T-helper 1 cell (primary cell): ENCODE measurements at regions not wholly inside any gene's neighbourhood (a gene's known extent, or its start where the extent isn't known, plus 50 kb on each side); places are given as distances from the start of the nearest gene placed in this dataset.

ENCODE experiments used
- DNase-seq, 5 donors: peaks; one replicate each; pipeline ENCODE4 v3.0.0-alpha.2; 2012 to 2020

DNA sequence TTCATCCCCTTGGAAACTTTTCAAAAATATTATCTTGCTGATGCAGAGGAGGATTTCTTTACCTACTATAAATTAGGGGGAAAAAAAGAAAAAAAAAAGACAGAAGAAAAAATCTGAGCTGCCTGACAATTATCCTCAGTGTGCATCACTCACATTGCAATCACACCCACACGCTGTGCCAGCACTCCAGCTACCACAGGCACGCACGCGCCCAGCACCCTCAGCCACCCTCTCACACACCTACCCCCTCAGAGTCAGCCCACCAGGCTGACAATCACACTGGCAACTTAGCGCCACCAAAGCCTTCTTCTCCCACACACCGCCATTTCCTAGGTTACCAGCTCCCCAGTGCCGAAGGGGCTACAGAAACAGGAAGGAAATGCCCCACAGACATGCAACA, 236.1 kb downstream of the KCNA4 start:
- DNase-seq = no peak

DNA sequence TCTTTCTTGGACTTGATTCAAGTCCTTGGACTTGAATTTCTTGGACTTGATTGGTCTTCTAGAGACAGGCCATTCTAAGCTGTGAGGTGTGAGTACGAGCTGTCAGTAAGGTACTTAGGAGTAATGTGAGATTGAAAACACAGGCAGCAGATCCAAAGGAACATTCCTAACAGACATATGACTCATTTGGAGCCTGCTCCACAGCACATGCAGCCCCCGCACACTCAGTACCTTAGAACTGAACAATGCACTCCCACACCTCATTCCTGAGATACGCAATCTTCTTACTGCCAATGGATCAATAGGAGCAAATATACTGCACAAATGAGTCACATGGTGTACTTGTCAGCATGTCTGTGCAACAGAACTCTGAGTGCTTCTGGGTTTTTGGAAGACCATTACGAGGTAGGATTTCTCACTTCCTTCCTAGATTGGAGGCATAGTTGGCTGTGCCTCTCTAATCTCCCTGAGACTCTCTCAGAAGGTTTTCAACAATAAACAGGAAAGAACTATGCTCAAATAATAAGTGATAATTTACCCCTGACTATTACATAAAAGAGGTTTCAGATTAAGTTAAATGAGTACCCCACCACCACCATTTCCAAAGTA, 243.1 kb downstream of the KCNA4 start:
- DNase-seq = no peak

DNA sequence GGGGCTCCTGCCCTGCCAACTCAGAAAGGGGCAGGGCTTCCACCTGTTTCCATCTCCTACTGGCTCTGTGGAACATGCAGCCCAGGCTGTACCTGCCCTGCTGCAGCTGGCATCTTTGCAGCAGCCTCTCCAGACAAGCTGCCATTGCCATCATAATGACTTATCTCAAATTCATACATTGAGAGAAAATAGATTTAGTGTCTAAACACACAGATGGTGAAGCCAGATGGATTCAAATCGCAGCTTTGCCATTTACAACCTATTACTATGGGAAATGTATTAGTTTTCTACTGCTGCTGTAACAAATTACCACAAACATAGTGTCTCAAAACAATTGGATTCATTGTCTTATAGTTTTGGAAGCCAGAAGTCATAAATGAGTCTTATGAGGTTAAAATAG, 260.0 kb downstream of the KCNA4 start:
- DNase-seq = no peak

DNA sequence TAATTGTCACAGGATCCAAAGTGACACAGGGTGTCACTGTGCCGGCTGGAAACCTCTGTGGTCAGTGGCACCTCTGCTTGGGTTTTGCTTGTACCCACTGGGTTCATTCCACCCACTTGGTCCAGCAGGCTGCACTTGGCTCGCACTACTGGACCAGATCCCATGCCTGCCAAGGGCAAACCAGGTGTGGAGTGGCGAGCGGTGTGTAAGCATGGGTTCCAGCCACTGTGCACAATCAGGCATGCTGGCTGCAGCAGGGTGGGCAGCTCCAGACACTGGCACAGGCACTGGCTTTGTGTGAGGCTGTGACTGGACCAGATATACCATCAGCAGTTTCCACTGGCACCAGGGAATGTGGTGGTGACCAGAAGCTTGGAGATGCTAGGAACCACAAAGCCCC, 261.4 kb downstream of the KCNA4 start:
- DNase-seq = no peak

DNA sequence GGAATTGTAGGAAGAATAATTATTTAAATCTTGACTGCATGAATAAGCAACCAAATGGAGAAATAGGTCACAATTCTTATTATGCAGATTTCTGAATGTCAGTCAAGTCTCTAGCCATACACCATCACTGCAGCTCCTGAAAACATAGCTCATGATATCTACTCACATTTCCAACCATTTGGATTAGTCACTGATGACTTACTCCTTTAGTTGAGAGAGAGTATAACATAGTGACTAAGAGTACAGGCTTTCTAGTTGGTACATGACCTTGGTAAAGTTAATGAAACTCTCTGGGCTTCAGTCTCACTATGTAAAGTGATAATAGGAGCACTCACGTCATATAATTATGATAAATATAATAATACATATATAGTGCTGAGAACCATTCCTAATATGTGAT, 265.2 kb downstream of the KCNA4 start:
- no peak for DNase-seq

DNA sequence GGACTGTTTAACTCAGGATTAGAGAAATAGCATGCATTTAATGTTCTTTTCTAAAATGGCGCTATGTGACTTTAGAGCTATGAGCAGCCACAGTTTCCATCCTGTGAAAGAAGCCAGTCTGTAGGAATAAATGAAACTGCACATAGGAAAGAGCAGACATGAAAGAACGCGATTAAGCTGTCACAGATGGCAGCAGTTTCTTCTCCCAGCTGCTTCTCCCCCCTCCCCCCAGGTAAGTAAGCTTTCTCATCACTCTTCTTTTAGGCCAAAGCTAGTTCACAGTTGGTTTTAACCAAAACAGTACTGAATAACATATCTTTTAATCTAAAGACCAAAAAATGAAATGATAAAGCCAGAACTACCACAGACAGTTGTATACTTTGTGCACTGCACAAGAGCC, 266.4 kb downstream of the KCNA4 start:
- DNase-seq = no peak

DNA sequence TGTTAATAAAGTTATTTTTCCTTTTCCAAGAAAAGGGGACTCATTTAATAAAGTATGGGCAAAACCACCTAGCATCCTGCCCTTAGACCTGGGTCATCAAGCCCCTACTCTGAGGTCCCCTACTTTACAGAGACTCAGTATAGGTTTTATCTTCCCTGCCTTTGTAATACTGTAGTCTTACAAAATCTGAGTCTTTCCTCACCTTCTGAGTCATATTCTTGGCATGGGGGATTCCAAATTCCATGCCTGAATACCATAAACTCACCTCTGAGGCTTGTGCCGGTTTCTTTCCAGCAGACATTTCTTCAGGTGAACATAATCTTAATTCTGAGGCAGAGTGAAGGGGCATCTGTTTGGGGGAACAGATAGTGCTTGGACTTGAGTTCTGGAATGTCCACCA, 282.5 kb downstream of the KCNA4 start:
- DNase-seq = no peak

DNA sequence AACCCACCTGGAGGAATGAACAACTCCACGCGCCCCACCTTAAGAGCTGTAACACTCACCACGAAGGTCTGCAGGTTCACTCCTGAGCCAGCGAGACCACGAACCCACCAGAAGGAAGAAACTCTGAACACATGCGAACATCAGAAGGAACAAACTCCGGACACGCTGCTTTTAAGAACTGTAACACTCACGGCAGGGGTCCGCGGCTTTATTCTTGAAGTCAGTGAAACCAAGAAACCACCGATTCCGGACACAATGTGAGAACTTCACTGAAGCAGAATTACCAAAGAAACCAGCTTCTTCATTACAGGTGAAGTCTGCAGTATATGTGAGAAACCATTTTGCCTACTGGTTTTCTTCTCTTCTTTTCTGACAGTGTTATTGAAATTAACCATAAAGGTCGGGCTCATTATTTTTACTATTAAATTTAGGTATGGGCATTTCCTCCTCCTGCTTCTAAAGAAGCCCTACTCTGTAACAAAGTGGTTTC, 303.0 kb downstream of the KCNA4 start:
- DNase-seq = no peak

DNA sequence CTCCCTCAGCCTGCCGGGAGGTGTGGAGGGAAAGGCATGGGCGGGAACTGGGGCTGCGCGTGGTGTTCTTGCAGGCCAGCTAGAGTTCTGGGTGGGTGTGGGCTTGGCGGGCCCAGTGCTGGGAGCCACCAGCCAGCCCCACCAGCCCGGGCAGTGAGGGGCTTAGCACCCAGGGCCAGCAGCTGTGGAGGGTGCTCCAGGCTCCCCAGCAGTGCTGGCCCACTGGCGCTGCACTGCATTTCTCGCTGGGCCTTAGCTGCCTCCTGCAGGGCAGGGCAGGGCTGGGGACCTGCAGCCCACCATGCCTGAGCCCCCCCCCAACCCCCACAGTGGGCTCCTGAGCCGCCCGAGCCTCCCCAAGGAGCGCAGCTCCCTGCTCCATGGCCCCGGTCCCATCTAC, 304.2 kb downstream of the KCNA4 start:
- DNase-seq = no peak

DNA sequence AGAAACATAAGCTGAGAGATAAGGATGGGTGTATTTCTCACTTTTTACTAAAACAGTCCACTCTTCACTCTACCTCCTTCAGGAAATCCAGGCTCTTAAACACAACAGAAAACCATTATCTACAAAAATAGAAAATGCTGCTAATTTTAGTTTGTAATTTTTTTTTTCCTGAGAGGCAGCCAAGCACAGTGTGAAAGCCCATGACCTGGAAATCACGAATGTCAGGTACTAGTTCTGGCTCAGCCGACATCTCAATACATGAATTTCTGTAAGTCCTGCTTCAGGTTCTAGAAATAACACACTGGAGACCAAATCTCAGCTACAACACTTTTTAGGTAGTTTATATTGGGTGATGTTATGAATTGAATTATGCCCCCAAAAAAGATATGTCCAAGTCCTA, 308.9 kb downstream of the KCNA4 start:
- DNase-seq = no peak

DNA sequence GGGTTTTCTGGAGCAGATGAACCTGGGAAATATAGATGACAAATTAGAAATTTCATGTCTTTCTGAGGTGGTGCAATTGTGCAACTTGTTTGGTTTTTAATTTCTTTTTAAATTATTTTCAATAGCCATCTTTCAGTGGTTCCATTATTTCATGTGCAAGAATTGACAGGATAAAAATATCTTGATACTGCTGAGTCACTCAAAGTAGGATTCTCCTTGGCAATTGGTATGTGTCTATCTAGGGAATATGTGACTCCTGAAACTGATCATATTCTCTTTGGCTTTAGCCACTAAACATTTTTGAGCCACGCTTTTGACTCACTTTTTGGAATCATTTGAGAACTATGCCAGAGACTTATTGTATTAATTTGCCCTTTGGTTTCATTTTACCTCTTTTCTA, 331.5 kb downstream of the KCNA4 start:
- DNase-seq = no peak

DNA sequence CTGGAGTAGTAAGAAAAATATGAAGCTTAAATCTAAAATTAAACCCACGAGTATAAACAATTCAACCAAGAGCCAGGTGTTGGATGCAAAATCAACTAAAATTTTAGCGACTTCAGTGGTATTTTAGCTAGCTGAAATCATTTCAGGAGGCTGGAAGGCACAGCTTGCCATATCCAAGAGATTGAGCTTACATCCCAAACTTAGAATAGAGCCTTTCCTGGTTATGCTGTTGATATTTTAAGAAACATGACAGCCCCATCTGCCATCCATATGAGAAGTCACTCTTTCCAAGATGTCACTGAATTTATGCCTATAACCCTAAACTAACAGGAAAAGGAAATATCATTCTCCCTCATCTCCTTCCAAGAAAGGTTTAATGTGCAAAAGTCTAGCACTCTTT, 334.0 kb downstream of the KCNA4 start:
- DNase-seq = no peak

DNA sequence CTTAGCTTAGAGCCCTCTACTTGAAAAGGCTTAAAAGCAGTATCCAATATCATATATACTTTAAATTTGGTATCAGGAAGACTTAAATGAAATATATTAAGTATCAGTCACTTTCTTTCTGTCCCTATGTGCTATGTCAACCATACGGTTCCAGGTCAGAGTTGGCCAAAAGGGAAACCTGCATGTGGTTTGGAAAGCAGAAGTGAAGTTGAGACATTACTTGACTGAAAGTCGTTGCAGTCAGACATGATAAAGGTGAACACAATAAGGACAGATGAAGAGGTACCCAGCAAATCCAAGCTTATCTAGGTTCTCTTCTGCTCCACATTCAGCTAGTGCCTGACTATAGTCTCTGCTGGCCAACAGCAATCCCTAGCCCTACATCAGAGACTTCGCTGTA, 336.8 kb downstream of the KCNA4 start:
- DNase-seq = no peak

DNA sequence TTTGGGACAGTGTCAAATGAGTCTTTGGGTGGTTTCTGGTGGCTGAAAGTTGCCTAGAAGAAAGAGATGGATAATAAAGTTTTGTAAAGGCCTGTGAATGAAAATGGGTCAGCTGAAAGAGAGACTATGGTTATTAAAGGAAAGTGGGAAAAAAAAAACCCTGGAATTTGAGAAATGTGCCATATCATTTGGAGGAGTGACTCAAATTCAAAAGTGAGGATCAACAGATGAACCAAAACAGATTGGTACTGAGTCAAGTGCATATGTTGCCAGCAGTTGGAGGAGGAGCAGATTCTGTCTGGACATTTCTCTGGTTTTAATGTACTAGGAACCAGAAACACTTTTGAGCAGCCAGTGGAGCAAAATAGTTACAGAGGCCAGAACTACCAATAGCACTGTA, 339.8 kb downstream of the KCNA4 start:
- DNase-seq = no peak

DNA sequence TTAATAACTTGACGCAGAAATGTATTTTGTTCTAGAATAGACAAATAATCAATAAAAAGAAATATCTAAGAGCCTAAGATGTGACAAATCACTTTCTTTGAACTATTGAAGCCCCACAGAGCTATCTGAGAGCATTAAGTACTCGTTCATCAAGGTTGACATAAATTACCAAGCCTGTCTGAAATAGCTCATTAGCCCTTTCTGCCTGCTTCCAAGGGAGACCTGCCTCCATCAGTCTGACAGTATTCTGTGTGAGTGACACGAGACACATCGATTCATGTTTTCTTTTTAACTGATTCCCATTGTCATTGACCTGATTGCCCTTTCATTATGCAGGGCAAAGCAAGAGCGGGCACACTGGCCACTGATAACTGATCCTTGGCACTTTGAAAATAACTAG, 347.5 kb downstream of the KCNA4 start:
- DNase-seq = no peak

DNA sequence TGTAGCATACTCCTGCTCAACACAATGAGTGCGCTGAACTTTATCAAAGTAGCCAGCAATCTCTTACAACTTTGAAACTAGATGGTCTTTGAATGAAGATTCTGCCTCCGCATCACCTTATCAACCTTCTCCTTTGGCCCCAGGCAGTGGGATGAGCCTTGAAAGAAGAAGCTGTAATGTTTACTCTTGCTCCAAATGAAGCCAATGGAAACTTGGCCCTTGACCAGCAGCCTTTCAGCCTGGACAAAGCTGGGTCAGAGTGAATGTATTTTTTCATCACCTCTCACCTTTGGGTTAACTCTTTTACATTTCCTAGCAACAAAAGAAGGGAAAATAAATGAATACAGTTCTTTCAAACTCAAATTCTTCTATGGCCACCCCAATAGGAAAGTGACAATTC, 359.1 kb downstream of the KCNA4 start:
- no peak for DNase-seq

DNA sequence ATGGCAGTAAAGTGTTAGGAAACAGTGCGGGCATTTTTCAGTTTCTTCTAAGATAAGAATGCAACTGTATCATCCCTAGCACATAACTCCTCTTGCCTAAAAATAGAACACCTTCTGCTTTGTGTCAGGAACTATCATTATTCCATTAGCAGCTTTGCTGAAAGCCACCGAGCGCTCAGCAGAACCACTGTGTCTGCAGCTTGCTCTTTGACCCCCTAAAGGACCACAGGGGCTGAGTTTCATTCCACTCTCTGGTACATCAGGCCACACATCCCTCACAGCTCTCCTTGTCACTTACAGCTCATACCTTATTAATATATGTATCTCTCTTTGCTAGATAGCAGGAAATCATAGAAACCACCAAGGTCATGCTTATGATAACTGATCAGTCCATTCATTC, 360.2 kb downstream of the KCNA4 start:
- no peak for DNase-seq

DNA sequence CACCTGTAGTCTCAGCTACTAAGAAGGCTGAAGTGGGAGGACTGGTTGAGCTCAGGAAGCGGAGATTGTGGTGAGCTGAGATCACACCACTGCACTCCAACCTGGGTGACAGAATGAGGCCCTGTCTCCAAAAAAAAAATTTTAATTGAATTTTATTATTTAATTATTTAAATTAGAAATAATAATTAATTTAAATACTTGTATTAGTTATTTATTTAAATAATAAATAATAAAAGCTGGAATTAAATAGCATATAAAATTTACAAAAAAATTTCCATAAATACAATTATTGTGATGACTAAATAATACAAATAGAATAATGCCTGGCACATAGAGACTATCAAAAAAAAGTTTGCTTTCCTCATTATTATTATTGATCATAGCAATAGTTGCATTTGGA, 371.5 kb downstream of the KCNA4 start:
- no peak for DNase-seq

DNA sequence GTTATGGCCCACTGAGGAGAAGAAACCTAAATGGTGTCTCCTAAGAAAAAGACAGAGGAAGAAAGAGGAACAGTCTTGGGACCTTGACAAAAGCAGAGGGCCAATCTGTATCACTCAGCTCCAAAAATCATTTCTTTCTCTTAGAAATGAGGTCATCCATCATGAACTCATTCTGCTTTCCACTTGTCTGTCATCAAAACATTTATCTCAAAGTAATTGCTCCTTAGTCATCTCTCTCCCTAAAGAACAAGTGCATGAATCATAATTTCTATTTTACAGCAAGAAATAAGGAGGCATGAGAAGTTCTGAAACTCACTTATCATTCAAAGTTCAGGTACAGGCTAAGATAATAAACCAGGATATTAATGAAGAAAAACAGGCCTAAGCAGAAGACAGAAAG, 375.6 kb downstream of the KCNA4 start:
- no peak for DNase-seq

DNA sequence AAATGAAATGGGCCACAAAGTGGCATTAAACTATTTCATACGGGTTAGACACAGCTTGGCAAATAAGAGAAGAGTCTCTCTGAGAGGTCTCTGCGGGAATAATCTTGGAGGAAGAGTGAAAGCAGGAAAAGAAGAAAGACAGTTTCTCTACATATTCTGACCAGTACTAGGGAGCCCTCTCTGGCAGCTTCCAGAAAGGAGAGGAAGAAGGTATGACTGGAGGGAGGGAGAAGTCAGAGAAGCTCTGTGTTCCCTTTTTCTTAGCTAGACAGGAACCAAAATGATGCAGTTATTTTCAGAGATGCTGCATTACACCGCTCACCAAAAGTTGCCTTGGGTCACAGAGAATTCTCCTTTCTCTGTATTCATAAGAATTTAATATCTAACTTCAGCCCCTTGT, 382.1 kb downstream of the KCNA4 start:
- no peak for DNase-seq

DNA sequence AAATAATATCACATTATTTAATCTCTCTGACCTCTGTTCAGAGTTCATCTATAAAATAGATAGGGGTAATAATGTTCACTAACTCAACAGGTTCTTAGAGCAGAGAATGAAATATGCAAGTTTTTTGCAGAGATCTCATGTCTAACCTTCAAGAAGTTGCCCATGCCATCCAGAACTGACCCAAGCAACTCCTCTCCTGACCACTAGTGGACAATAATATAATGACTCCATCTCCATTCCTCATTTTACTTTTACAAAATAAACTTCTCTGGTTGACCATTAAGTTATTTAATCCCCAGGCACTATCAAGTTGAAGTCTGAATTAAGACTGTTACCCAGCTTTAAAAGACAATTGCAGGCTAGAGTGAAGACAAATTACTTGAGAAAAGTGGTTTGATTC, 382.6 kb downstream of the KCNA4 start:
- DNase-seq = no peak

DNA sequence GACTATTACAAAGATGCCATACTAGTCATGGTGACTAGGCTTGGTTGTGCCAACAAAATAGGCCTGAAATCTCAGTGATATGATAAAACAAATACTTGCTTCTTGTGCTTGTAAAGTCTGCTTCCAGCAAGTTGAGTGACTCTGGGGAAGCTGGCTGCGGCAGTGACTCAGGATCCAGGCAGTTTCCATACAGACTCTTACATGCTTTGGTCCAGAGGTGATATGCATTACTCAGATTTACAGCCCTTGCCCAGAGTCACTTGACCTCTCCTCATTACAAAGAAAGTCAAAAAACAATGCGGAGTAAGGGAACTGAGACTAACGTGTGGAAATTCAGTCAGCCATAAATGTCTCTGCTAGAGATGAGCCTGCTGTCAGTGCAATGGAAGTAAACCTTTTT, 387.5 kb downstream of the KCNA4 start:
- no peak for DNase-seq

DNA sequence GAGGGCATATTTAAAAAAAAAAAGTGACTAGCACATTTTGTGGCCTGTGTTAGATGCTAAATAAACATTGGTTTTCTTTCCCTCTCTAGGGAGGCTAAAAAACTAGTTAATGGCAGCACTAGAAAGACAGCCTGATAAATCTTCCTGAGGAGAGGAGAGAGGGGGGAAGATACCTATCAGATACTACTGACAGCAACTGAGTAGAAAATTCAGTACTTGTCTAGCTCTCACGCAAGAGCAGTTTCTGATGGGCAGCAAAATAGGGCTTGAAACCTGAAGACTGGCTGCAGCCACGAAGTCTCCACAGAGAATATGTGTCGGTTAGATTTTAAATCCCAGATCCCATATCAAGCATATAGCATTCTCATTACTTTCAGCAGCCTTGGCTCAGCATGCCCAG, 388.2 kb downstream of the KCNA4 start:
- DNase-seq = no peak

DNA sequence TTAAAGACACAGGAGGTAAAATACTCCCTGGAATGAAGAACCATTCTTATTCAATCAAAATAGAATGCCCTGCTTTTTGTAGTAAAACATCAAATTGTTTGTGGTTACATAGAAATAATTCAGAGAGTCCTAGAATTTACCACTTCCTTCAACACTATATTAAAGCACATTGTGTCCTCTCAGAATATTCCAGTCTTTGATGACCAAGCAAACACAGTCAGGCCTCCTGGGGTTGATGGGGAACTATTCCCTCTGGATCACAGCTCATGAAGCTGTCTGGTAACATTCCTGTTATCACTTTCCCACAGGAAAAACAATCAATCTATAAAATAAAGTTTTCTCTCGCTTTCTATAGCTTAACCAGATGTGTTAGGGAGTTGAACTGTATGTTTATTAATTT, 389.3 kb downstream of the KCNA4 start:
- DNase-seq = no peak

DNA sequence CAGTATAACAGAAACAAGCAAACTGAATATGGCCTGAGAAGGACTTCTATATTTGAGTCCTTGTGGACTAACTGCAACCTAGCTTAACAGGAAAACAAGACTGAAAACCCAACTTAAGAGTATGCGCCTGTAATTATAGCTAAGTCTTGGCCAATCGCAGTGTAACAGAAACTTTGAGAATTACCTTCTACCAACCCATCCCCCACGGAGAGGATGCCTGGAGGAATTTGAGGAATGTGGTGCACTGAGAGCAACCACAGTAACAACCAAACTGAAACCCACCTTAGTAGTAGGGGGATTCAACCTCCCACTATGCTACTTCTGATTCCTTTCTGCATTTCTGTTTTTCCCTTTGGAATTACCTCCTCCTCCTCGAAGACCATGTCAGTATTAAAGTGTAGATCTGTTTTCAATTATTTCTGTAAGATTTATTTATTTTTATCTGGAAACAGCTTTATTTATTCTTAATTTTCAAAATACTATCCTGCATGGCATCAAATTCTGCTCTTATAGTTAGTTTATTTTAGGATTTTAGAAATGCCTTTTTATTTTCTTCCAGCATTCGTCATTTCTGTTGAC, 393.6 kb downstream of the KCNA4 start:
- no peak for DNase-seq
